Heart right ventricle (tissue), 16 donors: ENCODE measurements at regions not wholly inside any gene's neighbourhood (a gene's known extent, or its start where the extent isn't known, plus 50 kb on each side); places are given as distances from the start of the nearest gene placed in this dataset.

Source experiments
- ATAC-seq, 8 donors: fragments of 200-7000 bp; cut with Tn5 transposase; one replicate each; pipeline ENCODE4 v1.9.1; 2020; ENCODE audit warnings: mild to moderate bottlenecking in 8 of 8, moderate library complexity in 8 of 8, moderate number of reproducible peaks in 1 of 8
- DNase-seq, 2 donors: peaks; one replicate each; pipeline ENCODE4 v3.0.0-alpha.2; 2020
- H3K27ac ChIP-seq, 10 donors: fragments of 200-600 bp; sonication (generic) in 2 of 10; one replicate each; pipeline versions ENCODE4 v1.5.0 to v1.8.0; 2020 to 2022; ENCODE audit warnings: mild to moderate bottlenecking in 3 of 10
- H3K27me3 ChIP-seq, 7 donors: fragments of 200-600 bp; one replicate each; pipeline ENCODE4 v1.8.0; 2021 to 2022; ENCODE audit warnings: mild to moderate bottlenecking in 2 of 7
- H3K36me3 ChIP-seq, 9 donors: fragments of 200-600 bp; sonication (generic) in 1 of 9; one replicate each; pipeline versions ENCODE4 v1.5.0 to v1.8.0; 2020 to 2022; ENCODE audit warnings: mild to moderate bottlenecking in 2 of 9
- H3K4me1 ChIP-seq, 9 donors: fragments of 200-600 bp; sonication (generic) in 1 of 9; one replicate each; pipeline versions ENCODE4 v1.5.0 to v1.8.0; 2020 to 2022; ENCODE audit warnings: mild to moderate bottlenecking in 4 of 9
- H3K4me3 ChIP-seq, 10 donors: fragments of 200-600 bp; sonication (generic) in 2 of 10; one replicate each; pipeline versions ENCODE4 v1.5.0 to v1.8.0; 2020 to 2022; ENCODE audit warnings: mild to moderate bottlenecking in 7 of 10, moderate library complexity in 2 of 10
- H3K9me3 ChIP-seq, 11 donors: fragments of 200-600 bp in 10 of 11; sonication (generic) in 2 of 11; one replicate each; pipeline versions ENCODE4 v1.5.0 to v1.8.0; 2013 to 2022; ENCODE audit warnings: mild to moderate bottlenecking in 2 of 11, control low read depth in 1 of 11, moderate library complexity in 1 of 11
- WGBS, 2 donors: extraction: QIAGEN DNeasy Blood & Tissue Kit; methylation state at CpG; one replicate each; pipeline ENCODE4 v1.1.7; 2013; ENCODE audit warnings: inconsistent platforms in 1 of 2; 5-methylcytosine and 5-hydroxymethylcytosine counted together
- intact Hi-C, 10 donors: fragments of 100-400 bp; cut with DNase I; formaldehyde crosslinking; loops; one replicate each; pipeline versions ENCODE4 v1.11.1 to v1.14.2; 2022
- TF ChIP-seq, protein P1 (sequence below), 9 donors: fragments of 200-600 bp; sonication (generic) in 2 of 9; IDR thresholded peaks; one replicate each; pipeline versions ENCODE4 v1.5.0 to v1.8.0; 2021 to 2022; ENCODE audit warnings: antibody characterized with exemption in 9 of 9, mild to moderate bottlenecking in 5 of 9, moderate library complexity in 1 of 9
- donor health status: Arrhythmogenic right ventricular cardiomyopathy.
- donor health status: ischemic (EF 13 %, LVEDD 7.1; RV severe dilation, severe dysfunction).
- donor health status: healthy with polysubstance abuse.
- donor health status: DM: no; HTN: yes; CAD: no.
- donor health status: DM: no; HTN: no; CAD: no.
- donor health status: ischemic (EF 25% LVEDD 6.9; RV normal size, moderate dysfunction).
- donor health status: ischemic (EF 25% LVEDD 5.7; RV mildly dilated, moderate dysfunction).
- donor health status: healthy.
- donor health status: DM: yes; HTN: yes; CAD: no.
- donor health status: Ischemic cardiomyopathy.
- donor health status: ischemic (EF 35%, LVEDD 5.7; RV mildly dilated, moderate dysfunction).
- donor health status: nonischemic (EF 11% LVEDD 7.7; RV severe dilation, severe dysfunction).
- donor health status: DM: yes; HTN: yes; CAD: no.
- donor health status: PGD.
- donor health status: ischemic (EF 29% LVEDD 5.4; RV normal size, mild dysfunction).
- donor health status: nonischemic (EF 23%, LVEDD 6.1; RV moderate dilation, normal function).

DNA sequence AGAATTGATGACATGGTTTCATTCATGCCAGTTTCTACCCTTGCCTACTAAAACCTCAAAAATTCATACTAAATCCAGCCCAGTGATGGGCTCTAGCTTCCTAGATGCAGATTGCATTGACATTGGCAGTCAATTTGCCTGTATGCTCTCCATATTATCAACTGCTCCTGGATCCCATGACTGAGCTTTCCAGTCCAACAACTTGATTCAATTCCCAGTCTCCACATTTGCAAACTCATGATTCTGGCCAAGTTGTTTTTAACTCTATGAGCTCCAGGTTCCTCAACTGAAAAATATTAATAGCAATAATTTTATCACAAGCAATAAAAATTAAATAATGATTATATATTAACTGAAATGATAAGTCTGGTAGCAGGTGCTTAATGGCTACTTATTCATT, 51.0 kb upstream of the DSC1 start:
- Histone ChIP-seq H3K36me3 (no peaks in the 10 kb centered on the region), H3K9me3 (peaks cover 0 to 27% (median 0%) of the 10 kb centered on the region in 11 donors), H3K27ac (peak overlapping the region in 5 of 10 donors; percentile 2 to 63 (median 35)), H3K4me1 (peaks cover 0 to 12% (median 4%) of the 10 kb centered on the region in 9 donors), H3K27me3 (no peaks in the 10 kb centered on the region), H3K4me3 (no peak overlapping the region)
- no peak for DNase-seq
- peak in 1 of 8 donors; percentile 34 for ATAC-seq
- TF ChIP-seq, protein P1, sequence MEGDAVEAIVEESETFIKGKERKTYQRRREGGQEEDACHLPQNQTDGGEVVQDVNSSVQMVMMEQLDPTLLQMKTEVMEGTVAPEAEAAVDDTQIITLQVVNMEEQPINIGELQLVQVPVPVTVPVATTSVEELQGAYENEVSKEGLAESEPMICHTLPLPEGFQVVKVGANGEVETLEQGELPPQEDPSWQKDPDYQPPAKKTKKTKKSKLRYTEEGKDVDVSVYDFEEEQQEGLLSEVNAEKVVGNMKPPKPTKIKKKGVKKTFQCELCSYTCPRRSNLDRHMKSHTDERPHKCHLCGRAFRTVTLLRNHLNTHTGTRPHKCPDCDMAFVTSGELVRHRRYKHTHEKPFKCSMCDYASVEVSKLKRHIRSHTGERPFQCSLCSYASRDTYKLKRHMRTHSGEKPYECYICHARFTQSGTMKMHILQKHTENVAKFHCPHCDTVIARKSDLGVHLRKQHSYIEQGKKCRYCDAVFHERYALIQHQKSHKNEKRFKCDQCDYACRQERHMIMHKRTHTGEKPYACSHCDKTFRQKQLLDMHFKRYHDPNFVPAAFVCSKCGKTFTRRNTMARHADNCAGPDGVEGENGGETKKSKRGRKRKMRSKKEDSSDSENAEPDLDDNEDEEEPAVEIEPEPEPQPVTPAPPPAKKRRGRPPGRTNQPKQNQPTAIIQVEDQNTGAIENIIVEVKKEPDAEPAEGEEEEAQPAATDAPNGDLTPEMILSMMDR (IDR thresholded peaks at IDR 0.05): no peak
- intact Hi-C loops: loop anchor here in 1 of 10 donors (10.0 kb wide), 1 partner anchor 59 kb away; no protein-coding TSS in a partner anchor

DNA sequence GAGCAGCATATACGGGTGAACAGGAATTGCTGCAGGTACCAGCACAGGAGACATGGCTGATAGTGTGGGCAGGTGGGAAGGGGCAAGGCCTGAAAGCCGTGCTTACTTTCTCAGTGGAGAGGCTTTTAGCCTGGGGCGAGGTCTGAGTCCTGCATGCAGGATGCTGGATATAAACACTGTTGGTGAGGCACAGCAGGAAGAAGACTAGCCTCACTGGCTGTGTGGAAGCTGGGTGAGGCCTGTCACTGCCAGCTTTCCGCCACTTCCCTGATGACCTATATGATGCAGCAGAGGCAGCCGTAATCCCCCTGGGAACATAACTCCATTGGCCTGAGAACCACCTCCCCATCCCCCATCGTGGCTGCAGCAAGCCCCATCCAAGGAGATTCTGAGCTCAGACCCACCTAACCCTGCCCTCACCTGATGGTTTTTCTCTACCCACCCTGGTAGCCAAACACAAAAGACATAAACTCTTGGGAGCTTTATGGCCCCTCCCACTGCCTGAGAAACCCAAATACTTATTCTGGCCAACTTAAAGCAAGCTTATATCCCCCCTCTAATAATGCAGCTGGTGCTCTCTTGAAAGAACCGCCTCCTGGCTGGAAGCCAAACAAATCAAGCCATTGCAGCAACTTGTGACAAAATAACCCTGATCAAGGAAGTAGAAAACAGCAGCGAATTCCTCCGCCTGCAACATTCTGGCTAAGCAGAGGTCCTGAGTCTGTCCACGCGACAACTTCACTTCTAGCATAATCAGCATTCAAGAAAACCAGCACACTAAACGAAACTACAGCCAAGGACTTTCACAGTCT, 54.6 kb upstream of the DSC1 start:
- Histone ChIP-seq H3K9me3 (peaks cover 0 to 59% (median 3%) of the 10 kb centered on the region in 11 donors), H3K36me3 (no peaks in the 10 kb centered on the region), H3K27ac (no peak overlapping the region), H3K27me3 (no peaks in the 10 kb centered on the region), H3K4me1 (peaks cover 0 to 6% (median 0%) of the 10 kb centered on the region in 9 donors), H3K4me3 (no peak overlapping the region)
- 70% methylated on average over 12 of the region's 12 CpGs for WGBS, 2 donors
- no peak for ATAC-seq
- intact Hi-C loops: loop anchor here in 1 of 10 donors (10.0 kb wide), 1 partner anchor 62 kb away; no protein-coding TSS in a partner anchor
- DNase-seq: no peak
- TF ChIP-seq, protein P1 (IDR thresholded peaks at IDR 0.05): no peak

DNA sequence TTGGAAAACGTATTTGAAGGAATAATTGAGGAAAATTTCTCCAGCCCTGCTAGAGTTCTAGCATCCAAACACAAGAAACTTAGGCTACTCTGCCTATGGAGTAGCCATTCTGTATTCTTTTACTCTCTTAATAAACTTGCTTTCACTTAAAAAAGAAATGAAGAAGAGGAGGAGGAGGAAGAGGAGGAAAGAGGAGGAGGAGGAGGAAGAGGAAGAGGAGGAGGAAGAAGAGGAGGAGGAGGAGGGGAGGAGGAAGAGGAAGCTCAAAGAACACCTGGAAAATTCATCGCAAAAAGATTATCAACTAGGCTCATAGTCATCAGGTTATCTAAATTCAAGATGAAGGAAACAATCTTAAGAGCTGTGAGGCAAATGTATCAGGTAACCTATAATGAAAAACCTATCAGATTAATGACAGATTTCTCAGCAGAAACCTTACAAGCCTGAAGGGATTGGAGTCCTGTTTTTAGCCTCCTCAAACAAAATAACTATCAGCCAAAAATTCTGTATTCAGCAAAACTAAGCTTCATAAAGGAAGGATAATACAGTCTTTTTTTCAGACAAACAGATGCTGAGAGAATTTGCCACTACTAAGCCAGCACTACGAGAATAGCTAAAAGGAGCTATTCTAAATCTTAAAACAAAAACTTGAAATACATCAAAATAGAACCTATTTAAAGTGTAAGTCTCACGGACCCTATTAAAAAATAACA, 56.2 kb upstream of the DSC1 start:
- Histone ChIP-seq H3K27ac (no peak overlapping the region), H3K4me3 (no peak overlapping the region), H3K9me3 (peaks cover 0 to 65% (median 3%) of the 10 kb centered on the region in 11 donors), H3K36me3 (no peaks in the 10 kb centered on the region), H3K27me3 (no peaks in the 10 kb centered on the region), H3K4me1 (no peaks in the 10 kb centered on the region)
- no peak for DNase-seq
- WGBS, 2 donors: 90% methylated on average over 4 of the region's 4 CpGs
- no peak for ATAC-seq
- intact Hi-C loops: loop anchor here in 1 of 10 donors (10.0 kb wide), 1 partner anchor 64 kb away; no protein-coding TSS in a partner anchor
- TF ChIP-seq, protein P1 (IDR thresholded peaks at IDR 0.05): no peak

DNA sequence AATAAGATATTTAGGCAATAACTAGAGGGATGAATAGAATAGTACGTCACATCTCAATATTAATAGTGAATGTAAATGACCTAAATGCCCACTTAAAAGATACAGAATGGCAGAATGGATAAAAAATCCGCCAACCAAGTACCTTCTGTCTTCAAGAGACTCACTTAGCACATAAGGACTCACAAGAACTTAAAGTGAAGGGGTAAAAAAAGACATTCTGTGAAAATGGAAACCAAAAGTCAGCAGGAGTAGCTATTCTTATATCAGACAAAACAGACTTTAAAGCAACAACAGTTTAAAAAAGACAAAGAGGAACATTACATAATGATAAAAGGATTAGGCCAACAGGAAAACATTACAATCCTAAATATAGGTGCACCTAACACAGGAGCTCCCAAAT, 56.7 kb upstream of the DSC1 start:
- DNase-seq: no peak
- TF ChIP-seq, protein P1 (IDR thresholded peaks at IDR 0.05): no peak

More for the DNA sequence above, 56.7 kb upstream of the DSC1 start:
- Histone ChIP-seq H3K4me1 (no peaks in the 10 kb centered on the region), H3K27ac (no peak overlapping the region), H3K4me3 (no peak overlapping the region), H3K9me3 (peaks cover 0 to 65% (median 3%) of the 10 kb centered on the region in 11 donors), H3K27me3 (no peaks in the 10 kb centered on the region), H3K36me3 (no peaks in the 10 kb centered on the region)
- ATAC-seq: no peak
- WGBS, 2 donors: 89 to 91% methylated on average over 2 of the region's 2 CpGs
- intact Hi-C loops: loop anchor here in 1 of 10 donors (10.0 kb wide), 1 partner anchor 65 kb away; no protein-coding TSS in a partner anchor
